PFSK-1 (cell line): ENCODE measurements at regions not wholly inside any gene's neighbourhood (a gene's known extent, or its start where the extent isn't known, plus 50 kb on each side); places are given as distances from the start of the nearest gene placed in this dataset.

ENCODE experiments used
- FOXP2 ChIP-seq: optimal IDR thresholded peaks from 2 replicates; pipeline ENCODE3; 2011; ENCODE audit warnings: borderline replicate concordance, control low read depth, inconsistent platforms; ENCODE audit not compliant: insufficient read depth; ENCODE audit errors: extremely low read length, extremely low read depth
- POLR2AphosphoS5 ChIP-seq: IDR thresholded peaks from 2 replicates; pipeline ENCODE4 v1.6.1; 2012; ENCODE audit warnings: low read depth, mild to moderate bottlenecking, control low read depth, low read length, moderate library complexity
- REST ChIP-seq, 2 experiments: IDR thresholded peaks; 2 replicates each; pipeline versions ENCODE4 v1.6.1 to v1.8.0; 2011 to 2012; ENCODE audit warnings: low read depth in 2 of 2, low read length in 2 of 2, control low read depth in 1 of 2, inconsistent platforms in 1 of 2, mild to moderate bottlenecking in 1 of 2, moderate library complexity in 1 of 2; ENCODE audit not compliant: insufficient read depth in 1 of 2
- SIN3A ChIP-seq: IDR thresholded peaks from 2 replicates; pipeline ENCODE4 v1.6.1; 2012; ENCODE audit warnings: mild to moderate bottlenecking, low read length, moderate library complexity, borderline replicate concordance; ENCODE audit not compliant: insufficient read depth
- TAF1 ChIP-seq: IDR thresholded peaks from 2 replicates; pipeline ENCODE4 v1.6.1; 2012; ENCODE audit warnings: low read length, control low read depth, borderline replicate concordance; ENCODE audit not compliant: insufficient read depth

GRCh38 chr4:130336585-130337217, 1240.7 kb downstream of the C4orf33 start:
- no peak for TF ChIP-seq POLR2AphosphoS5

- no peak for TF ChIP-seq REST (IDR thresholded peaks at IDR 0.05; ENCODE audit: insufficient read depth in 1 of 2, low read depth in 2 of 2, low read length in 2 of 2)
- TF ChIP-seq TAF1 = no peak
- no peak for TF ChIP-seq POLR2AphosphoS5
- no peak for TF ChIP-seq FOXP2
- no peak for TF ChIP-seq SIN3A
Observed at GRCh38 chr4:130338851-130339250, 1242.9 kb downstream of the C4orf33 start.

- TF ChIP-seq REST (IDR thresholded peaks at IDR 0.05; ENCODE audit: insufficient read depth in 1 of 2, low read depth in 2 of 2, low read length in 2 of 2) (no peak), TAF1 (no peak), POLR2AphosphoS5 (no peak), FOXP2 (no peak), SIN3A (no peak)
Observed at GRCh38 chr4:130349745-130350144, 1253.8 kb downstream of the C4orf33 start.

- TF ChIP-seq REST (IDR thresholded peaks at IDR 0.05; ENCODE audit: insufficient read depth in 1 of 2, low read depth in 2 of 2, low read length in 2 of 2) = no peak
- TF ChIP-seq POLR2AphosphoS5 = no peak
- no peak for TF ChIP-seq FOXP2
- no peak for TF ChIP-seq SIN3A
- no peak for TF ChIP-seq TAF1
Observed at GRCh38 chr4:130356873-130357272, 1260.9 kb downstream of the C4orf33 start.

GRCh38 chr4:130359542-130359941, 1263.6 kb downstream of the C4orf33 start:
- TF ChIP-seq FOXP2 = no peak
- no peak for TF ChIP-seq SIN3A
- no peak for TF ChIP-seq POLR2AphosphoS5
- no peak for TF ChIP-seq TAF1
- no peak for TF ChIP-seq REST (IDR thresholded peaks at IDR 0.05; ENCODE audit: insufficient read depth in 1 of 2, low read depth in 2 of 2, low read length in 2 of 2)
